ENCODE measurements at regions not wholly inside any gene's neighbourhood (a gene's known extent, or its start where the extent isn't known, plus 50 kb on each side); places are given as distances from the start of the nearest gene placed in this dataset.

DNA sequence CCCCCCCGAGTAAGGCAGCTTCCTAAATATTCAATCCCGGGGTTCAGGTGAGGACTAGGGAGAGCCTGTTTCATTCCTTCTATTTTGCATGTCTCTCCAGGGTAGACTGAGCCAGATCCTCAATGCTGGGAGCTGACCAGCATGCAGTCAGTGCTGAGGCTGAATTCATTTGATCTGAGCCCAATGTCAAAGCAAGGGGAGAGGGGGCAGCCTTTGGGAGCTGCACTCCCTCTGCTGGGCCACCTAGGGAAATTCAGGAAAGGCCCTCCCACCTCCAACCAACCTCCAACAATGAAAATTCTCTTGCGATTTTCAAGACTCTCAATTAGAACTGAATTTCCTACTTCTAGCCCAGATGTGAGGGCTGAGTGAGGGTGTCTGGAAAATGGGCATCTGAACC lies 371.2 kb downstream of the NPHP4 start:
- CTCF ChIA-PET = no interaction called here
- TF ChIP-seq, protein P1, sequence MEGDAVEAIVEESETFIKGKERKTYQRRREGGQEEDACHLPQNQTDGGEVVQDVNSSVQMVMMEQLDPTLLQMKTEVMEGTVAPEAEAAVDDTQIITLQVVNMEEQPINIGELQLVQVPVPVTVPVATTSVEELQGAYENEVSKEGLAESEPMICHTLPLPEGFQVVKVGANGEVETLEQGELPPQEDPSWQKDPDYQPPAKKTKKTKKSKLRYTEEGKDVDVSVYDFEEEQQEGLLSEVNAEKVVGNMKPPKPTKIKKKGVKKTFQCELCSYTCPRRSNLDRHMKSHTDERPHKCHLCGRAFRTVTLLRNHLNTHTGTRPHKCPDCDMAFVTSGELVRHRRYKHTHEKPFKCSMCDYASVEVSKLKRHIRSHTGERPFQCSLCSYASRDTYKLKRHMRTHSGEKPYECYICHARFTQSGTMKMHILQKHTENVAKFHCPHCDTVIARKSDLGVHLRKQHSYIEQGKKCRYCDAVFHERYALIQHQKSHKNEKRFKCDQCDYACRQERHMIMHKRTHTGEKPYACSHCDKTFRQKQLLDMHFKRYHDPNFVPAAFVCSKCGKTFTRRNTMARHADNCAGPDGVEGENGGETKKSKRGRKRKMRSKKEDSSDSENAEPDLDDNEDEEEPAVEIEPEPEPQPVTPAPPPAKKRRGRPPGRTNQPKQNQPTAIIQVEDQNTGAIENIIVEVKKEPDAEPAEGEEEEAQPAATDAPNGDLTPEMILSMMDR (IDR thresholded peaks at IDR 0.05; ENCODE audit: unreplicated experiment) = no peak
- Mint-ChIP-seq H3K27me3 (ENCODE audit: unreplicated experiment) (peaks cover 54% of the 10 kb centered on the region), H3K4me1 (ENCODE audit: low read depth, unreplicated experiment) (no peaks in the 10 kb centered on the region), H3K9me3 (ENCODE audit: low read depth, unreplicated experiment) (peaks cover 2% of the 10 kb centered on the region), H3K36me3 (ENCODE audit: insufficient read depth, unreplicated experiment) (no peaks in the 10 kb centered on the region), H3K27ac (ENCODE audit: unreplicated experiment) (no peak overlapping the region), H3K4me3 (ENCODE audit: low read depth, unreplicated experiment) (no peak overlapping the region)
- no peak for DNase-seq
- intact Hi-C loops (cut with micrococcal nuclease; ENCODE audit: unreplicated experiment) = loop anchor here (5.0 kb wide), 1 partner anchor 104 kb away; no protein-coding TSS in a partner anchor
- no TSS peak for BruUV-seq (replicated peaks)

DNA sequence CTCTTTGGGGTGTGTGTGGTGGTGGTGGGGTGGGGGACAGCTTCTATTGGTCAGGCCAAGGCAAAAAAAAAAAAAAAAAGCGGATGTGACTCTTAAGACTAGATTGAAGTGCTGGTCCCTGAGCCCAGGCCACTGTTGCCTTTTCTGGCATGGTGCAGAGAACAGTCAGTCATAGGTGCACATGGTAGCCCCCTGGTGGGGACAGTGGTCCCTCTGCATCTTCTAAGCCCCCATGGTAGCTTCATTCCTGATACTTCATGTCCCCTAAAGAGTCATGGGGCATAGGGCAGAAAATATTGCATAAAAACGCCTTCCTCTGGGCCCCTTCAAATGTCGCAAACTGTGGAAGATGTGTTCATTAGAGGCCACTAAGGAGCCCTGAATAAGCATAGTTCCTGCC lies 371.8 kb downstream of the NPHP4 start:
- no peak for DNase-seq
- CTCF ChIA-PET = no interaction called here
- H3K9me3 Mint-ChIP-seq (ENCODE audit: low read depth, unreplicated experiment) = peaks cover 2% of the 10 kb centered on the region
- H3K4me3 Mint-ChIP-seq (ENCODE audit: low read depth, unreplicated experiment) = no peak overlapping the region
- intact Hi-C loops (cut with micrococcal nuclease; ENCODE audit: unreplicated experiment) = loop anchor here (5.0 kb wide), 1 partner anchor 103 kb away; no protein-coding TSS in a partner anchor
- H3K27me3 Mint-ChIP-seq (ENCODE audit: unreplicated experiment) = peaks cover 54% of the 10 kb centered on the region
- no peaks in the 10 kb centered on the region for H3K4me1 Mint-ChIP-seq (ENCODE audit: low read depth, unreplicated experiment)
- TF ChIP-seq, protein P1 (IDR thresholded peaks at IDR 0.05; ENCODE audit: unreplicated experiment) = no peak
- no peaks in the 10 kb centered on the region for H3K36me3 Mint-ChIP-seq (ENCODE audit: insufficient read depth, unreplicated experiment)
- BruUV-seq (replicated peaks) = no TSS peak
- H3K27ac Mint-ChIP-seq (ENCODE audit: unreplicated experiment) = no peak overlapping the region

DNA sequence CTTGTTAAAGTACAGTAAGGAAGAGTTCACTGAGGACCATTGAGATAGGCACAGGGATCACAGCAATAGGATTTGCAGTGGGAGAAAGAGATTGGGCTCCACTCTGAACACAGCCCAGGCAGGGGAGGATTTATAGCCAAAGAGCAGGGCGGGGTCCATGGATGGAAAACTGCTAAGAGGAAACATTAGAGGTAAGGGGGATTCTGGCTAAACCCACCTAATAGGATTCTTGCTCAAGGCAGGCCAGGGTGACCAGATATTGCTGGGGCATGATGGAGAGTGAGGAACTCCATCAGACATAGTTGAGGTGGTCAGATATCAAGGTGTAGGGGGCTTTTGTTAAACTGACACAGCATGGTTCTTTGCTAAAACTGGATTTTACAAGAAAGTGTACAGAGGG lies 372.8 kb downstream of the NPHP4 start:
- Mint-ChIP-seq H3K9me3 (ENCODE audit: low read depth, unreplicated experiment) (peaks cover under 1% of the 10 kb centered on the region), H3K27ac (ENCODE audit: unreplicated experiment) (no peak overlapping the region), H3K36me3 (ENCODE audit: insufficient read depth, unreplicated experiment) (no peaks in the 10 kb centered on the region), H3K4me1 (ENCODE audit: low read depth, unreplicated experiment) (no peaks in the 10 kb centered on the region), H3K27me3 (ENCODE audit: unreplicated experiment) (peaks cover 47% of the 10 kb centered on the region), H3K4me3 (ENCODE audit: low read depth, unreplicated experiment) (no peak overlapping the region)
- CTCF ChIA-PET = no interaction called here
- BruUV-seq (replicated peaks) = no TSS peak
- intact Hi-C loops (cut with micrococcal nuclease; ENCODE audit: unreplicated experiment) = no loop called here
- TF ChIP-seq, protein P1 (IDR thresholded peaks at IDR 0.05; ENCODE audit: unreplicated experiment) = no peak
- DNase-seq = no peak

DNA sequence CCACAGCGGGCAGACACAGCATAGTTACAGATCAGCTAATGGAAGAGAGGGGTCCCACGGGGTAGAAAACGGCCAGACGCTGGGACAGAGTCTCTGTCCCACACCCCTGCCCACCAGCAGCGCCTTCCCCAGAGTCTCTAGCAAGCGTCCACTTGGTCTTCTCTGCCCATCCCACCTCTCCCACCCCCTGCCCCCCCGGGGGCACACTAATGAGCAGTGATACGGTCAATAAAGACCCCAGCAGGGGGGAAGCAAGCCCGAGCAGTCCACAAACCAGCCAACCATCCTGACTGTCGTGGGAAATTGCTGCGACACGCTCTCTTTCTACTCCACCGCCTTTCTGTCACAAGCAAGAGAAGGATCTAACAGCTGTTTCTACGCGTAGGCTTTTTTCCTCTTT lies 374.7 kb downstream of the NPHP4 start:
- H3K27me3 Mint-ChIP-seq (ENCODE audit: unreplicated experiment) = peaks cover 38% of the 10 kb centered on the region
- no peaks in the 10 kb centered on the region for H3K4me1 Mint-ChIP-seq (ENCODE audit: low read depth, unreplicated experiment)
- CTCF ChIA-PET = no interaction called here
- no peak overlapping the region for H3K4me3 Mint-ChIP-seq (ENCODE audit: low read depth, unreplicated experiment)
- no peak for DNase-seq
- no peaks in the 10 kb centered on the region for H3K9me3 Mint-ChIP-seq (ENCODE audit: low read depth, unreplicated experiment)
- intact Hi-C loops (cut with micrococcal nuclease; ENCODE audit: unreplicated experiment) = no loop called here
- TF ChIP-seq, protein P1 (IDR thresholded peaks at IDR 0.05; ENCODE audit: unreplicated experiment) = no peak
- no peak overlapping the region for H3K27ac Mint-ChIP-seq (ENCODE audit: unreplicated experiment)
- H3K36me3 Mint-ChIP-seq (ENCODE audit: insufficient read depth, unreplicated experiment) = no peaks in the 10 kb centered on the region
- BruUV-seq (replicated peaks) = no TSS peak

DNA sequence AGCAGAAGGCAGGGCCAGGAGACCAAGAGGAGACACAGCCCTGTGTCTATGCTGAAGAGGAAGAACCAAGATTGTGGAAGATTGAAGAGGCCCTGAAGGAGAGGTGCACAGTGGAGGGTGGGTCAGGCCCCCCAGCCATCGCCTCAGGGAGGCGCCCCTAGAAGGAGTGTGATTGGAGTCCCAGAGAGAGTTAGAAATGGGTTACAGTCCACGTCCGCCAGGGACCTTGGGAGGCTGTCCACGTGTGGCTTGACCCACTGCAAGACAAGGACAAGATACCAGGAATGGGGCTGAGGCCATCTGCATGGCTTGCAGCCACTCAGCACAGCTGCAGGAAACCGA lies 375.1 kb downstream of the NPHP4 start:
- no peak for DNase-seq
- Mint-ChIP-seq H3K4me3 (ENCODE audit: low read depth, unreplicated experiment) (no peak overlapping the region), H3K36me3 (ENCODE audit: insufficient read depth, unreplicated experiment) (no peaks in the 10 kb centered on the region), H3K4me1 (ENCODE audit: low read depth, unreplicated experiment) (no peaks in the 10 kb centered on the region), H3K27ac (ENCODE audit: unreplicated experiment) (no peak overlapping the region), H3K27me3 (ENCODE audit: unreplicated experiment) (peaks cover 38% of the 10 kb centered on the region), H3K9me3 (ENCODE audit: low read depth, unreplicated experiment) (no peaks in the 10 kb centered on the region)
- BruUV-seq (replicated peaks) = no TSS peak
- intact Hi-C loops (cut with micrococcal nuclease; ENCODE audit: unreplicated experiment) = no loop called here
- CTCF ChIA-PET = no interaction called here
- TF ChIP-seq, protein P1 (IDR thresholded peaks at IDR 0.05; ENCODE audit: unreplicated experiment) = no peak
